ENCODE measurements at regions not wholly inside any gene's neighbourhood (a gene's known extent, or its start where the extent isn't known, plus 50 kb on each side); places are given as distances from the start of the nearest gene placed in this dataset.
"Not testable (repeated sequence)": the region's sequence is repeated elsewhere in the genome, so short reads cannot be mapped to it uniquely, and the experiment has no call there.

GRCh38 chr5:7210549-7210948 is 185.4 kb upstream of the ADCY2 start:
- DNase-seq (ENCODE audit: low read depth in 3 of 3), result no peak

DNA sequence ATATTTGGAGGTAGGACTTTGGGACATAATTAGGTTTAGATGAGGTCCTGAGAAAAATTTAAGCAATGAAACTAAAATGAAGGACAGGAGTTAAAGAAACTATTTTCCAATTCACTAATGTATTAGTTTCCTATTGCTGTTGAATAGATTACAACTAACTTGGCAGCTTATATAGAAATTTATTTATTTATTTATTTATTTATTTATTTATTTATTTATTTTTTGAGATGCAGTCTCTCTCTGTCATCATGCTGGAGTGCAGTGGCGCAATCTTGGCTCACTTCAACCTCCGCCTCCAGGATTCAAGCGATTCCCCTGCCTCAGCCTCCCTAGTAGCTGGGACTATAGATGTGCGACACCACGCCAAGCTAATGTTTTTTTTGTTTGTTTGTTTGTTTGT is 182.4 kb upstream of the ADCY2 start:
- no peak for DNase-seq (ENCODE audit: low read depth in 3 of 3)

DNA sequence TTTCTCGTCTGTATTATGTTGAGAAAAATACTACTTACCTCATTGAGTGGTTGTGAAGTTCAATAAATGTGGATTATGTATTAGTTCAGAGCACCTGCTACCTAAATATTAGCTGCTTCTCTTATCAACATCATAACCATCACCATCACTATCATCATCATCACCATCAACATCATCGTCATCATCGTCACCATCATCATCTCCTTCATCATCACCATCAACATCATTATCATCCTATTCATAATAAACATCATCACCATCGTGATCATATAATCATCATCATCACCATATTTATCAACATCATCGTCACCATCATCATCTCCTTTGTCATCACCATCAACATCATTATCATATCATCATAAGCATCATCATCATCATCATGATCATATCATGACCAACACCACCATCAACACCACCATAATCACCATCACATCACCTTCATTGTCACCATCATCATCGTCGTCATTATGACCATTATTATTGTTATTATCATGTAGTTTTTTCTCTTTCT is 181.0 kb upstream of the ADCY2 start:
- DNase-seq (ENCODE audit: low read depth in 3 of 3), result no peak

GRCh38 chr5:7218141-7218540 is 177.8 kb upstream of the ADCY2 start:
- DNase-seq (ENCODE audit: low read depth in 3 of 3), result no peak

DNA sequence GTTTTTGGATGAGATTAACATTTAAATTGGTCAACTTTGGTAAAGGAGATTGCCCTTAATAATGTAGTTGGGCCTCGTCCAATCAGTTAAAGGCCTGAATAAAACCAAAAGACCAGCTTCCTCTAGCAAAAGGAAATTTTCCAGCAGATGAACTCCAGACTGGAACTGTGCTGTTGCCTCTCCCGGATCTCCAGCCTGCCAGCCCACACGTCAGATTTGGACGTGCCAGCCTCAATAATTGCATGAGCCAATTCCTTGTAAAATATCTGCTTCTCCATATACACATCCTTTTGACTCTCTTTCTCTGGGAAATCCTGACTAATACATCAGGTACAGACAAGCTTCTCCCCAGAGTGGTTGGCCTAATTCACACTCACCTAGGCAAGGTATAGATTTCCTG is 175.8 kb upstream of the ADCY2 start:
- DNase-seq (ENCODE audit: low read depth in 3 of 3), result no peak

DNA sequence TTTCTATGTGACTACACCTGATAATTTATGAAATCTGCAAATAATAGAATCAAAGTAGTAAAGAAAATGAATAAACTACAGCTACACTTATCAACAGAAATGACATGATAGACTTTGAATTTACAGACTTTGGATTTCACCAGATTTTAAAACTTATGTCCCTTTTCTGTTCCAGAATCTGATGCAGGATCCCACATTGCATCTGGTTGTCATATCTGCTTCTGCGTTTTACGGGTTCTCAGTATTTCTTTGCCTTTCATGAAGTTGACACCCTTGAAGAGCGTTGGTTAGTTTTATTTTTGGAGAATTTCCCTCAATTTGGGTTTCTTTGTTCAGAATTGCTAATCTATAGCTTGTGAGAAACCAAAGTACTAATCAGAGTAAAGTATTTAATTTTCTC is 174.9 kb upstream of the ADCY2 start:
- DNase-seq (ENCODE audit: low read depth in 3 of 3), result no peak

DNA sequence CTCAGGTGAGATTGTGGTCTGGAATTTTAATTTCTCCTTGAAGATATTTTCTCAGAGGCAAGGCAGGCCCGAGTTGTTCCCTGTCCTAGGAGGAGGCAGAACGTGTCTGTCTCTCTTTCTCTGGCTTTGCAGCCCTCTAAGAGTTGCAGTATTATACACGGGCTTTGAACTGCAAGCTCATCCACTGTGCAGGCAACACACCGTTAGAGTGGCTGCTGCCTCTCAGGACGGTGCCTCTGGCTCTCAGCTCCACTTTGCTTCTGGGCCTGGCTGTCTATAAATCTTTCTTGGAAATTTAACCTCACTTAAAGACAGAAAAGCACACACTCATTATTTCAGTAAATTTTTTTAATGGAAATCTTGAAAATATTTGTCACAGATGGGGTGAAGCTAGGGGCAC is 170.1 kb upstream of the ADCY2 start:
- no peak for DNase-seq (ENCODE audit: low read depth in 3 of 3)

- no peak for DNase-seq (ENCODE audit: low read depth in 3 of 3)
These were observed 153.7 kb upstream of the ADCY2 start for GRCh38 chr5:7242118-7242710.

DNA sequence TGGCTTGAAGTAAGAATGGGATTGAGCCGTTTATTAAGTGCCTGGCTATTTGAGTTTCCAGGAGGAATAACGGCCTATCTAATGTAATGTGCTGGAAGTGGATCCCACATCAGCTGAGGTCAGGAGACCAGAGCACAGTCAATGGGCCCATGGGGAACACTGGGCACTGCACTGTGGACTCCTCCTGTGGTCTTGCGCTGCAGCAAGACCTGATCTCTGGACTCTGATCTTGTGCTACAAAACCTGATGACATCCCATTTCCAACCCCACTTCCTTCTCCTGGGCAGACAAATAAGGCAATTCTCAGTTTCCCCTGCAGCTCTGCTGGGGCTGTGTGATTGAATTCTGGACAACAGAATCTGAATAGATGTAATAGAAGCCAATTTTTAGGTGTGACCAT is 151.7 kb upstream of the ADCY2 start:
- DNase-seq (ENCODE audit: low read depth in 3 of 3), result no peak

GRCh38 chr5:7245121-7245651 is 150.8 kb upstream of the ADCY2 start:
- DNase-seq (ENCODE audit: low read depth in 3 of 3), result no peak

GRCh38 chr5:7246287-7246686 is 149.7 kb upstream of the ADCY2 start:
- no peak for DNase-seq (ENCODE audit: low read depth in 3 of 3)

- no peak for DNase-seq (ENCODE audit: low read depth in 3 of 3)
These were observed 145.9 kb upstream of the ADCY2 start for GRCh38 chr5:7250004-7250403.

GRCh38 chr5:7250611-7251010 is 145.3 kb upstream of the ADCY2 start:
- no peak for DNase-seq (ENCODE audit: low read depth in 3 of 3)

DNA sequence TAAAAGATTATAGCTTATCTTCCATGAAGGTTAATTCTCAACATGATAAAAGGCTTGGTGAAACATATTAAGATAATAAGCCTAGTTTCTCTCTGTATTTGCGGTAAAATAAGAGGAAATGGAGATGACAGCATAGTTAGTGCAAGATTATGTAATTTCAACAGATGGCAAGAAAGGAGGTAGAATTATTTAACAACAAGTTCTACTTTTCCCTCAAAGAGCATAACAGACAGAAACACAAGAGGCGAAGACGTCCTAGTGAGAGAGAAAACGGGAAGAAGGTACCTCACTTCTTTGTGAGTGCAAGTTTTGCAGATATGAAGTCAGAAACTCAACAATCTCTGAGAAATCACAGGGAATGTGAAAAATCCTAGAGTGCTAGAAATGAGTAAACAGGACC is 144.8 kb upstream of the ADCY2 start:
- no peak for DNase-seq (ENCODE audit: low read depth in 3 of 3)

DNA sequence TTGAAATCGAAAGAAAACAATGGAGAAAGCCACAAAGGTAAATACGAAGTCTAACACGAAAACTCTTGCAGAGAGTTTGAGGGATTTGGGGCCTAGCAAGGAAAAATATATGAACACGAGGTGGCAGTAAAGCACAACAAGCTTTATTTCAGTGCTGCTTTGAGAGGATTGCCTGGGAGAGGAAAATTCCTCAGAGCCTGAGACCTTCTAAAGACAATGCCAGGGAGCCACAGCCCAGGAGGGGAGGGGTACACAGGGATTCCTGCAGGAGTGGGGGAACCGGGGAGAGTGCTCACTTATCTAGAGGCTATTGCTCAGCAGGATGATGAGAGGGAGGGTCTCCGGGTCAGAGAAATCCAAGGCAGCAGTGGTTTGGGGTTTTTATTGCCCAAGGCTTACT is 134.9 kb upstream of the ADCY2 start:
- DNase-seq (ENCODE audit: low read depth in 3 of 3), result no peak

DNA sequence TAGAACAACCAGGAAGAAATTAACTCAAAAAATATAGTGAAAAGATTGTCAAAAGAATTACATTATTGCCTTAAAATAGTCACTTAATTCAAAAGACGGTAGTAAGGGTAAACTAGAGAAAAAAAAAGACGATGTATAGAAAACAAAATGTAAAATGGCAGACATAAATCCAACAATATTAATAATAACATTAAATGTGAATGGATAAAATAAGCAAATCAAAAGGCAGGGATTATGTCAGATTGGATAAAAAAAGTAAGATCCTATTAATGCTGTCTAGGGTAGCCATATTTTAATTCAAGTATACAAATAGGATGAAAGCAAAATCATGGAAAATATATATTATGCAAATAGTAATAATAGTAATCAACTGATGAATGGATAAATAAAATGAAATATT is 134.0 kb upstream of the ADCY2 start:
- no peak for DNase-seq (ENCODE audit: low read depth in 3 of 3)

GRCh38 chr5:7263398-7264015 is 132.4 kb upstream of the ADCY2 start:
- not testable (repeated sequence) for DNase-seq (ENCODE audit: low read depth in 3 of 3)

- DNase-seq (ENCODE audit: low read depth in 3 of 3), result not testable (repeated sequence)
These were observed 130.2 kb upstream of the ADCY2 start for GRCh38 chr5:7265776-7266175.

DNA sequence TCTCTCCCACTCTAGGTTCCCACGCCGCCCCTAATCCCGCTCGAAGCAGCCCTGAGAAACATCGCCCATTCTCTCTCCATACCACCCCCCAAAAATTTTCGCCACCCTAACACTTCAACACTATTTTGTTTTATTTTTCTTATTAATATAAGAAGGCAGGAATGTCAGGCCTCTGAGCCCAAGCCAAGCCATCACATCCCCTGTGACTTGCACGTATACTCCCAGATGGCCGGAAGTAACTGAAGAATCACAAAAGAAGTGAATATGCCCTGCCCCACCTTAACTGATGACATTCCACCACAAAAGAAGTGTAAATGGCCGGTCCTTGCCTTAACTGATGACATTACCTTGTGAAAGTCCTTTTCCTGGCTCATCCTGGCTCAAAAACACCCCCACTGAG is 127.2 kb upstream of the ADCY2 start:
- not testable (repeated sequence) for DNase-seq (ENCODE audit: low read depth in 3 of 3)

DNA sequence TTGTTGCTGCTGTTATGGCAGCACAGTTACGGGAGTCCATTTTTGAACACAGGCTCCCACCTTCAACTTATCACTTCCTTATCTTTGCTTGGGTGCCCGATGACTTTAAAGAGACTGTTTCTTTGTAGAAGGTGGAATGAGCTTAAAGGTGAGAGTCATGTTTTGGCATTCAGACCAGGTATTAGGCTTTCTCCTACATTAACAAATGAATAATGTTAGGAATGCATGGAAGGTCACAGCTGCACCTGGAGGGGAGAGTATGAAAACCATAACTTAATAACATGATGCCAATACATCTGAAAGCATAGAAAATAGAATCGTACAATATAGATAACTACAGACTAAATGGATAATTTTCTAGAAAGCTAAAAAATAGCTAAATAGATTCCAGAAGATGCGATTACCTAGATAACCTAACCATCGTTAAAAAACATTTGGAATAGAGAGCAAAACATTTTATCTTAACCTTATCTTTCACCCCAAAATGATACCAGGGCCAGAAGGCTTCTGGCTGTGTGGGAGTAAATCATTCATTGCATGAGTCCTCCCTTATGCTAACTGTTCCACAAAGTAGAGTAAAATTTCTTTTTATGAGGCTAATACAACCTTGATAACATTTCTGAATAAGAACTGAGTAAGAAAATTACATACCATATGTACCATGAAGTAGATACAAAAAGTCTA is 126.2 kb upstream of the ADCY2 start:
- DNase-seq (ENCODE audit: low read depth in 3 of 3), result no peak

DNA sequence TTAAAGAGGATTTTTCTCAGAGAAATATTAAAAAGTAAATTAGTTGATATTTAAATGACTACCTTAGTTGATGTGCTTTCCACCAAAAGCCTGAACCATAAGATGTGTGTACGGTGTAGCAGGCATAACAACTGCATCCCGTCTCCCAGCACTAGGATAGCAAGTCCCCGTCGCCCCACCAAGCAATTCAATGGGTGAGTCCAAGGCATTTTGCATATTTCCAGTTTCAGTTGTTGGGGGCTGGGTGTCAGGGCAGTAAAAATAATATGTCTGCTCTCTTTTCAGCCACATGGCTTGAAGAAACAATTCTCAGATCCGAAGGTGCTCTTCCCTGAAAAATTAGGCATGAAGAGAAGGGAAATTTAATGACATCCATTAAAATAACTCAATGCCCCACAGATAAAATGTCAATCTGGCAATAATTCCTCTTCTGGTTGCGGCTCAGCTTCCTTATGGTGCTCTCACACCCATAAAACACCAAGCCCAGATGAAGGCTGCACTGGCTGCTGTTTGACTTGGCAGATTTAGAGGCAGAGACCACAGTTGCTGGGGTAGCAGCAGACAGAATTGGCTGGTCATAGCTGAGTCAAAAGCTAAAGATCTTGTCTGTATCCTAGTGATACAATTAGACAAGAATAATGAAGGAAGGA is 124.4 kb upstream of the ADCY2 start:
- DNase-seq (ENCODE audit: low read depth in 3 of 3), result no peak

DNA sequence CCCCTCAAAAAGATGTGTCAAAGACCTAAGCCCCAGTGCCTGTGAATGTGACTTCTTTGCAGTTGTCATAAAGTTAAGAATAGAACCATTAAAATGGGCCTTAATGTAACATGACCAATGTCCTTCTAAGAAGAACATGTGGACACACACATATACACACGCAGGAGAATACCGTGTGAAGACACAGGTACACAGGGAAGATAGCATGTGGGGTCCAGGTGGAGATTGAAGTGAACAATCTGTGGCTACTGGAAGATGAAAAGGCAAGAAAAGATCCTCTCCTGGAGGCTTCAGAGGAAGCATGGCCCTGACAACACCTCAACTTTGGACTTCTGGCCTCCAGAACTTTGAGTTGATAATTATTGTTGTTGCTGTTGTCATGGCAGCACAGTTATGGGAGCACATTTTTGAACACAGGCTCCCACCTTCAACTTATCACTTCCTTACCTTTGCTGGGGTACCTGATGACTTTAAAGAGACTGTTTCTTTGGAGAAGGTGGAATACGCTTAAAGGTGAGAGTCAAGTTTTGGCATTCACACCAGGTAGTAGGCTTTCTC is 123.5 kb upstream of the ADCY2 start:
- DNase-seq (ENCODE audit: low read depth in 3 of 3), result no peak

Data from stimulated activated CD4-positive, alpha-beta T cell treated with anti-CD3 and anti-CD28 coated beads, TNF-alpha, amount 100 ng/mL, for 24 hours (primary cell).